ENCODE measurements at regions not wholly inside any gene's neighbourhood (a gene's known extent, or its start where the extent isn't known, plus 50 kb on each side); places are given as distances from the start of the nearest gene placed in this dataset.
A peak's percentile ranks its signal among the peaks of the same experiment; 100 is the strongest.

DNA sequence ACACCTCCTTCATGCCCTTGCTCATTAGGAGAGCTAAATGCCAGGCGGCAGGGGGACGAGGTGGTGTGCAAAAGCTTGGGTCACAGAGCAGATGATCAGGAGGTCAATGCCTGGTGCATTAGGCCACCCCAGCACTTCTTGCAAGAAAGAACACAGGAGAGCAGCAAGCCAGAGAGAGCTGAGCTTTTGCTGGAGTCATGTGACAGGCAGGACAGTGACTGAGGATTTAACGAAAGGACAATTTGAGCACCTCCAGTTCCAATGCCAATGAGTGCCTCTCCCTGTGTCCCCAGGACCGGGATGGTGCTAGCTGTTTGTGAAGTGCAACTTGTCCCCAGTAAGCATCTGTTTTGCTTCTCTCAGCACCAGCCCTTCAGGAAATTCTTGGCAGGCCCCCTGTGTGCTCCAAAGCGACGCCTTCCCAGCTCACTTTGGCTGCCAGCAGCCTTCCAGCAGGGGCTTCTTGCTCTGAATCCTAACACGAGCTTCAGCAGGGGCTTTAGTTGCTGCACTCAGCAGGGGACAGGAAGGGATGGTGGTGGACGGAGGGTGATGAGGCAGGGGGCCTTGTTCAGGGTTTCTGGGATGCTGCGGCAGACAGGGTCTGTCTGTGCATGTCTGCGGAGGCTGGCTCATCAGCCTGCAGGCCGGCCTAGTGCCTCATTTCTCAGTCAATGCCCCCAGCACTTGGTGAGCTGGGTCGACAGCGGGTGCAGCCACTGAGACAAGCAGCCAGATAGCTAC lies 368.1 kb downstream of the RPS24 start:
- intact Hi-C loops (cut with DNase I): no loop called here
- TF ChIP-seq EP300 (IDR thresholded peaks at IDR 0.05): no peak
- TF ChIP-seq, protein P1, sequence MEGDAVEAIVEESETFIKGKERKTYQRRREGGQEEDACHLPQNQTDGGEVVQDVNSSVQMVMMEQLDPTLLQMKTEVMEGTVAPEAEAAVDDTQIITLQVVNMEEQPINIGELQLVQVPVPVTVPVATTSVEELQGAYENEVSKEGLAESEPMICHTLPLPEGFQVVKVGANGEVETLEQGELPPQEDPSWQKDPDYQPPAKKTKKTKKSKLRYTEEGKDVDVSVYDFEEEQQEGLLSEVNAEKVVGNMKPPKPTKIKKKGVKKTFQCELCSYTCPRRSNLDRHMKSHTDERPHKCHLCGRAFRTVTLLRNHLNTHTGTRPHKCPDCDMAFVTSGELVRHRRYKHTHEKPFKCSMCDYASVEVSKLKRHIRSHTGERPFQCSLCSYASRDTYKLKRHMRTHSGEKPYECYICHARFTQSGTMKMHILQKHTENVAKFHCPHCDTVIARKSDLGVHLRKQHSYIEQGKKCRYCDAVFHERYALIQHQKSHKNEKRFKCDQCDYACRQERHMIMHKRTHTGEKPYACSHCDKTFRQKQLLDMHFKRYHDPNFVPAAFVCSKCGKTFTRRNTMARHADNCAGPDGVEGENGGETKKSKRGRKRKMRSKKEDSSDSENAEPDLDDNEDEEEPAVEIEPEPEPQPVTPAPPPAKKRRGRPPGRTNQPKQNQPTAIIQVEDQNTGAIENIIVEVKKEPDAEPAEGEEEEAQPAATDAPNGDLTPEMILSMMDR (IDR thresholded peaks at IDR 0.05): no peak
- TF ChIP-seq POLR2A (IDR thresholded peaks at IDR 0.05): no peak
- Histone ChIP-seq H3K9me3 (no peaks in the 10 kb centered on the region), H3K27me3 (no peaks in the 10 kb centered on the region), H3K27ac (no peak overlapping the region), H3K4me1 (ENCODE audit: insufficient read depth) (peaks cover 3% of the 10 kb centered on the region), H3K36me3 (no peaks in the 10 kb centered on the region), H3K4me3 (no peak overlapping the region)
- WGBS, 3 donors: 59 to 63% (median 60%) methylated on average over 13 of the region's 13 CpGs
- peak in 3 of 5 donors; percentile 31 to 67 (median 38) for DNase-seq

DNA sequence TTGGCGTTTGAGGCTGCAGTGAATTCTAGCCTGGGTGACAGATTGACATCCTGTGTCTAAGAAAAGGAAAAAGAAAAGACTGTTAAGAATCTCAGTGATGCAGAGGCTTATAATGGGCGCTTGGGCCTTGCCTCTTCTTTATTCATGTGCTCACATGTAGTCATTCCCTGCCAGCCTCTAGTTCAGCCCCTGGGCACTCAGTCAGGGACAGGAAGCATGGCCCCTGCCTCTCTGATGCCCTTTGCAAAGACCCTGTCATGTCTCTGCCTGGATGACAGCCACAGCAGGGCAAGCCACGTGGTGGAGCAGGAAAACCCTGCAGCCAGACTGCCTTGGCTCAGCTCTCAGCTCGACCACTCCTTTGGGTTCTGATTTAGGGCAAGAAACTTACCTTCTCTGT lies 368.9 kb downstream of the RPS24 start:
- TF ChIP-seq, protein P1 (IDR thresholded peaks at IDR 0.05): no peak
- no peak for TF ChIP-seq EP300 (IDR thresholded peaks at IDR 0.05)
- no peak for TF ChIP-seq POLR2A (IDR thresholded peaks at IDR 0.05)
- no peaks in the 10 kb centered on the region for H3K36me3 ChIP-seq
- H3K4me3 ChIP-seq: no peak overlapping the region
- no peak overlapping the region for H3K27ac ChIP-seq
- 80 to 84% (median 83%) methylated on average over 4 of the region's 4 CpGs for WGBS, 3 donors
- H3K9me3 ChIP-seq: no peaks in the 10 kb centered on the region
- peaks cover 8% of the 10 kb centered on the region for H3K4me1 ChIP-seq (ENCODE audit: insufficient read depth)
- intact Hi-C loops (cut with DNase I): no loop called here
- no peaks in the 10 kb centered on the region for H3K27me3 ChIP-seq
- no peak for DNase-seq

DNA sequence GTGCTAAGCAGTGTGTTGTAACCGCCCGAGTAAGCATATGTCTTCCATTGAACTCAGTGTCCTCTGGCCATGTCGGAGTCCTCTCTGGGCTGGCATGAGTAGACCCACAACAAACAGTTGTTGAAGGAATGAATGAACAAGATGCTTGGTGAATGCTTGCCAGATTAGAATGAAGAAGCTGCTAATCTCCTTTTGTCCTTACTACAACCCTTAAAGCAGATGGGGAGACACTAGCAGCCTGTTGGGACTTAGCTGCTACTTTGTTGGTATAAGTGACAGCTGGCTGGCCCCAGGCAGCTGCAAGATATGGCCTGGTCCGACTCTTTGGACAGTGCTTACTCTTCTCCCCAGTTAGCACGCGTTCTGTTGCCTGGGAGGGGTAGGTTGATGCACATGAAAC lies 370.1 kb downstream of the RPS24 start:
- DNase-seq: no peak
- H3K4me1 ChIP-seq (ENCODE audit: insufficient read depth): peaks cover 17% of the 10 kb centered on the region
- no peak overlapping the region for H3K27ac ChIP-seq
- WGBS, 3 donors: 95 to 97% (median 97%) methylated on average over 6 of the region's 6 CpGs
- H3K9me3 ChIP-seq: no peaks in the 10 kb centered on the region
- intact Hi-C loops (cut with DNase I): no loop called here
- H3K27me3 ChIP-seq: no peaks in the 10 kb centered on the region
- no peak for TF ChIP-seq POLR2A (IDR thresholded peaks at IDR 0.05)
- no peaks in the 10 kb centered on the region for H3K36me3 ChIP-seq
- no peak overlapping the region for H3K4me3 ChIP-seq

DNA sequence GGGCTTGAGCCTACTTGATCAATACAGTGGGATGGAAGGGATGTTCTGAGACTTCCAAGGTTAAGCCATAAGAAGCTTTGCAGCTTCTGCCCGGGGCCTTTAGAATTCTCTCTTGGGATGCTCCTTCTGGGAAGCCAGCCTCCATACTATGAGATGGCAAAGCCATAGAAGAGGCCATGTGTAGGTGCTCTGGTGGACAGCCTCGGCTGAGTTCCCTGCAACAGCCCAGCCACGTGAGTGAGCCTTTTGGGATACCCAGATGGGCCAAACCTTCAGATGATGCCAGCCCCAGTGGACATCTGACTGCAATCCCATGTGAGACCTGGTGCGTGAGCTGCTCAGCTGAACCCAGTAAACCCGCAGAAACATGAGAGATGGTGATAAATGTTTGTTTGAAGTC lies 370.6 kb downstream of the RPS24 start:
- Histone ChIP-seq H3K27ac (no peak overlapping the region), H3K4me3 (no peak overlapping the region), H3K4me1 (ENCODE audit: insufficient read depth) (peaks cover 22% of the 10 kb centered on the region), H3K36me3 (no peaks in the 10 kb centered on the region), H3K27me3 (no peaks in the 10 kb centered on the region), H3K9me3 (no peaks in the 10 kb centered on the region)
- no peak for DNase-seq
- intact Hi-C loops (cut with DNase I): no loop called here
- WGBS, 3 donors: 95 to 97% (median 96%) methylated on average over 5 of the region's 5 CpGs
- TF ChIP-seq EP300 (IDR thresholded peaks at IDR 0.05) (no peak), POLR2A (IDR thresholded peaks at IDR 0.05) (no peak)
- TF ChIP-seq, protein P1 (IDR thresholded peaks at IDR 0.05): no peak

DNA sequence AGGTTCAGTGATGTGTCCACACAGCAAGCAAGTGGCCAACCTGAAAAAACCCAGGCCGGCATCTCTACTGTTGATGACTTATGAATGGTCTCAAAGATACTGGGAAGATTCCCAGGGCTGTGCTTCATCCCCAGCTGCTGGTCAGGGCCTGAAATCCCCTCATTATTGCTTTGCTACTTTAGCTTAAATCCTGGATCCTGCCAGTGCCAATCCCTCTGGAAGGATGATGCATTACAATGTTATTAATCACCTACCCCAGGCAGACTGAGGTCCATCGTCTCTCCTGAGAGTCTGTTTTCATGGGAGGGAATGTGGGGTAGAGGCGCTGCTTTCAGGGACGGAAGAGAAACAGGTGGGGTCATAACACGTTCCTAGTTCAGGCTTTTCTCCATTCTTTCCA lies 371.6 kb downstream of the RPS24 start:
- Histone ChIP-seq H3K27me3 (no peaks in the 10 kb centered on the region), H3K4me3 (no peak overlapping the region), H3K4me1 (ENCODE audit: insufficient read depth) (peaks cover 23% of the 10 kb centered on the region), H3K27ac (no peak overlapping the region), H3K9me3 (no peaks in the 10 kb centered on the region), H3K36me3 (no peaks in the 10 kb centered on the region)
- WGBS, 3 donors: 88 to 93% (median 92%) methylated on average over 5 of the region's 5 CpGs
- intact Hi-C loops (cut with DNase I): no loop called here
- TF ChIP-seq, protein P1 (IDR thresholded peaks at IDR 0.05): no peak
- TF ChIP-seq EP300 (IDR thresholded peaks at IDR 0.05): no peak
- TF ChIP-seq POLR2A (IDR thresholded peaks at IDR 0.05): no peak
- DNase-seq: no peak
